Keratinocyte (primary cell): ENCODE measurements at regions not wholly inside any gene's neighbourhood (a gene's known extent, or its start where the extent isn't known, plus 50 kb on each side); places are given as distances from the start of the nearest gene placed in this dataset.
A peak's percentile ranks its signal among the peaks of the same experiment; 100 is the strongest.

ENCODE experiments used
- DNase-seq: peaks from one replicate; pipeline ENCODE4 v3.0.0-alpha.2; 2011; ENCODE audit warnings: low read depth, missing footprints, low spot score
- FAIRE-seq: peaks from 2 replicates; lab custom pipeline; 2011; peaks lifted over from hg19 to GRCh38; lab: Jason Lieb, UNC
- H2AFZ ChIP-seq: 2 replicates; pipeline ENCODE4 v1.6.0; 2012; ENCODE audit warnings: low read length, control low read depth, inconsistent platforms; ENCODE audit not compliant: control insufficient read depth
- H3K27ac ChIP-seq: 2 replicates; pipeline ENCODE4 v1.5.1; 2011; ENCODE audit warnings: low read length; ENCODE audit not compliant: control insufficient read depth, insufficient read depth
- H3K27me3 ChIP-seq: 3 replicates; pipeline ENCODE4 v1.6.0; 2011; ENCODE audit warnings: low read length; ENCODE audit not compliant: control insufficient read depth, insufficient read depth; ENCODE audit errors: extremely low read depth
- H3K36me3 ChIP-seq, 2 experiments: 2 replicates in 1 of 2; 3 replicates in 1 of 2; pipeline ENCODE4 v1.5.1; 2011; ENCODE audit warnings: low read length in 2 of 2, mild to moderate bottlenecking in 1 of 2; ENCODE audit not compliant: control insufficient read depth in 2 of 2, insufficient read depth in 2 of 2; ENCODE audit errors: extremely low read depth in 1 of 2
- H3K4me1 ChIP-seq: 3 replicates; pipeline ENCODE4 v1.5.1; 2011; ENCODE audit warnings: low read length; ENCODE audit not compliant: control insufficient read depth, insufficient read depth; ENCODE audit errors: extremely low read depth
- H3K4me2 ChIP-seq: 3 replicates; pipeline ENCODE4 v1.6.0; 2011; ENCODE audit warnings: low read depth, low read length; ENCODE audit not compliant: control insufficient read depth, insufficient read depth; ENCODE audit errors: extremely low read depth
- H3K4me3 ChIP-seq, 3 experiments: fragments of 200-600 bp in 1 of 3; sonication (generic) in 1 of 3; 2 replicates in 2 of 3; 3 replicates in 1 of 3; pipeline ENCODE4 v1.5.1; 2011 to 2016; ENCODE audit warnings: low read length in 3 of 3, mild to moderate bottlenecking in 3 of 3, control low read depth in 2 of 3, inconsistent platforms in 1 of 3, low read depth in 1 of 3, mixed read lengths in 1 of 3, mixed run types in 1 of 3, moderate library complexity in 1 of 3; ENCODE audit not compliant: control insufficient read depth in 2 of 3, insufficient read depth in 2 of 3; ENCODE audit errors: extremely low read depth in 1 of 3
- H3K79me2 ChIP-seq: 2 replicates; pipeline ENCODE4 v1.6.0; 2012; ENCODE audit warnings: low read length; ENCODE audit not compliant: control insufficient read depth, insufficient read depth
- H3K9ac ChIP-seq: 3 replicates; pipeline ENCODE4 v1.6.0; 2011; ENCODE audit warnings: low read length; ENCODE audit not compliant: control insufficient read depth, insufficient read depth; ENCODE audit errors: extremely low read depth
- H3K9me1 ChIP-seq: 3 replicates; pipeline ENCODE4 v1.6.0; 2011; ENCODE audit warnings: low read length; ENCODE audit not compliant: control insufficient read depth, insufficient read depth; ENCODE audit errors: extremely low read depth
- H3K9me3 ChIP-seq: 2 replicates; pipeline ENCODE4 v1.5.1; 2012; ENCODE audit warnings: low read depth, low read length; ENCODE audit not compliant: control insufficient read depth
- H4K20me1 ChIP-seq: 3 replicates; pipeline ENCODE4 v1.6.0; 2011; ENCODE audit warnings: low read length; ENCODE audit not compliant: control insufficient read depth, insufficient read depth; ENCODE audit errors: extremely low read depth
- EZH2 ChIP-seq: IDR thresholded peaks from one replicate; pipeline ENCODE4 v1.6.1; 2012; ENCODE audit warnings: inconsistent platforms, mild to moderate bottlenecking, low read length, moderate library complexity
- dilution Hi-C: fragments of 300-500 bp; cut with MboI; formaldehyde crosslinking; loops from one replicate; pipeline ENCODE4 v1.7.0; 2020; ENCODE audit warnings: low sequenced_read_pairs; ENCODE audit not compliant: extremely low pct_ligation_motif_present
- TF ChIP-seq, protein P1 (sequence below), 3 experiments: IDR thresholded peaks in 1 of 3; conservative IDR thresholded peaks in 1 of 3; optimal IDR thresholded peaks in 1 of 3; 2 replicates in 2 of 3; 3 replicates in 1 of 3; pipeline versions ENCODE3 to v1.5.1; 2011; ENCODE audit warnings: low read length in 3 of 3, mild to moderate bottlenecking in 3 of 3, moderate library complexity in 2 of 3, control low read depth in 1 of 3, inconsistent platforms in 1 of 3; ENCODE audit not compliant: insufficient read depth in 2 of 3; ENCODE audit errors: extremely low read depth in 1 of 3

GRCh38 chr11:86172894-86173293 is 71.7 kb upstream of the EED start:
- peak overlapping the region; percentile 91 for H3K27ac ChIP-seq
- peaks cover 46% of the 10 kb centered on the region for H3K4me1 ChIP-seq
- H3K36me3 ChIP-seq: no peaks in the 10 kb centered on the region
- H3K4me2 ChIP-seq: peak overlapping the region; percentile 49
- FAIRE-seq (peak; percentile 73), DNase-seq (no peak)
- no peaks in the 10 kb centered on the region for H4K20me1 ChIP-seq
- dilution Hi-C loops: no loop called here
- peak overlapping the region; percentile 71 for H3K9ac ChIP-seq
- no peaks in the 10 kb centered on the region for H3K9me3 ChIP-seq
- no peaks in the 10 kb centered on the region for H3K9me1 ChIP-seq
- TF ChIP-seq EZH2: no peak
- TF ChIP-seq, protein P1, sequence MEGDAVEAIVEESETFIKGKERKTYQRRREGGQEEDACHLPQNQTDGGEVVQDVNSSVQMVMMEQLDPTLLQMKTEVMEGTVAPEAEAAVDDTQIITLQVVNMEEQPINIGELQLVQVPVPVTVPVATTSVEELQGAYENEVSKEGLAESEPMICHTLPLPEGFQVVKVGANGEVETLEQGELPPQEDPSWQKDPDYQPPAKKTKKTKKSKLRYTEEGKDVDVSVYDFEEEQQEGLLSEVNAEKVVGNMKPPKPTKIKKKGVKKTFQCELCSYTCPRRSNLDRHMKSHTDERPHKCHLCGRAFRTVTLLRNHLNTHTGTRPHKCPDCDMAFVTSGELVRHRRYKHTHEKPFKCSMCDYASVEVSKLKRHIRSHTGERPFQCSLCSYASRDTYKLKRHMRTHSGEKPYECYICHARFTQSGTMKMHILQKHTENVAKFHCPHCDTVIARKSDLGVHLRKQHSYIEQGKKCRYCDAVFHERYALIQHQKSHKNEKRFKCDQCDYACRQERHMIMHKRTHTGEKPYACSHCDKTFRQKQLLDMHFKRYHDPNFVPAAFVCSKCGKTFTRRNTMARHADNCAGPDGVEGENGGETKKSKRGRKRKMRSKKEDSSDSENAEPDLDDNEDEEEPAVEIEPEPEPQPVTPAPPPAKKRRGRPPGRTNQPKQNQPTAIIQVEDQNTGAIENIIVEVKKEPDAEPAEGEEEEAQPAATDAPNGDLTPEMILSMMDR (optimal IDR thresholded peaks at IDR 0.05 in 1 of 3, IDR thresholded peaks at IDR 0.05 in 1 of 3, conservative IDR thresholded peaks at IDR 0.05 in 1 of 3; ENCODE audit: extremely low read depth in 1 of 3, insufficient read depth in 2 of 3, low read length in 3 of 3): no peak
- no peak overlapping the region for H3K4me3 ChIP-seq
- H3K27me3 ChIP-seq: no peaks in the 10 kb centered on the region
- no peak overlapping the region for H2AFZ ChIP-seq
- no peaks in the 10 kb centered on the region for H3K79me2 ChIP-seq

- H3K4me2 ChIP-seq: no peak overlapping the region
- DNase-seq: no peak
- peaks cover 44% of the 10 kb centered on the region for H3K4me1 ChIP-seq
- H3K9me3 ChIP-seq: no peaks in the 10 kb centered on the region
- no peaks in the 10 kb centered on the region for H4K20me1 ChIP-seq
- FAIRE-seq: no peak
- H3K9me1 ChIP-seq: no peaks in the 10 kb centered on the region
- no peaks in the 10 kb centered on the region for H3K36me3 ChIP-seq
- no peak for TF ChIP-seq EZH2
- TF ChIP-seq, protein P1 (optimal IDR thresholded peaks at IDR 0.05 in 1 of 3, IDR thresholded peaks at IDR 0.05 in 1 of 3, conservative IDR thresholded peaks at IDR 0.05 in 1 of 3; ENCODE audit: extremely low read depth in 1 of 3, insufficient read depth in 2 of 3, low read length in 3 of 3): no peak
- H3K4me3 ChIP-seq: no peak overlapping the region
- no peaks in the 10 kb centered on the region for H3K79me2 ChIP-seq
- dilution Hi-C loops: no loop called here
- no peak overlapping the region for H2AFZ ChIP-seq
- no peaks in the 10 kb centered on the region for H3K27me3 ChIP-seq
- no peak overlapping the region for H3K27ac ChIP-seq
- H3K9ac ChIP-seq: no peak overlapping the region
These were observed 72.9 kb upstream of the EED start for GRCh38 chr11:86171627-86172026.
